Naive B cell (primary cell): ENCODE measurements at regions not wholly inside any gene's neighbourhood (a gene's known extent, or its start where the extent isn't known, plus 50 kb on each side); places are given as distances from the start of the nearest gene placed in this dataset.

Experiments
- ATAC-seq, 2 donors: fragments of 150-1000 bp; cut with Tn5 transposase; 2 replicates each; pipeline ENCODE4 v1.10.0; 2021; ENCODE audit warnings: low read depth in 2 of 2, mild to moderate bottlenecking in 2 of 2, moderate library complexity in 2 of 2
- DNase-seq: peaks from one replicate; pipeline ENCODE4 v3.0.0; 2022
- H3K27ac Mint-ChIP-seq, 6 donors: one replicate each; pipeline ENCODE4 v1.8.0; 2020 to 2022; ENCODE audit warnings: mild to moderate bottlenecking in 6 of 6, mixed read lengths in 6 of 6, moderate library complexity in 5 of 6, inconsistent platforms in 2 of 6
- H3K27me3 Mint-ChIP-seq, 3 donors: one replicate each; pipeline ENCODE4 v1.8.0; 2021 to 2022; ENCODE audit warnings: mixed read lengths in 3 of 3, mild to moderate bottlenecking in 1 of 3
- H3K36me3 Mint-ChIP-seq, 2 donors: one replicate each; pipeline ENCODE4 v1.8.0; 2020 to 2022; ENCODE audit warnings: mixed read lengths in 2 of 2, inconsistent platforms in 1 of 2, mild to moderate bottlenecking in 1 of 2
- H3K4me1 Mint-ChIP-seq, 3 donors: one replicate each; pipeline ENCODE4 v1.8.0; 2020 to 2022; ENCODE audit warnings: mixed read lengths in 3 of 3, inconsistent platforms in 1 of 3, mild to moderate bottlenecking in 1 of 3, moderate library complexity in 1 of 3
- H3K4me3 Mint-ChIP-seq, 8 donors: one replicate each; pipeline ENCODE4 v1.8.0; 2020 to 2022; ENCODE audit warnings: mild to moderate bottlenecking in 8 of 8, mixed read lengths in 8 of 8, moderate library complexity in 8 of 8, inconsistent platforms in 2 of 8
- H3K9me3 Mint-ChIP-seq, 7 donors: one replicate each; pipeline ENCODE4 v1.8.0; 2020 to 2022; ENCODE audit warnings: mixed read lengths in 7 of 7, mild to moderate bottlenecking in 5 of 7, inconsistent platforms in 2 of 7, moderate library complexity in 1 of 7

DNA sequence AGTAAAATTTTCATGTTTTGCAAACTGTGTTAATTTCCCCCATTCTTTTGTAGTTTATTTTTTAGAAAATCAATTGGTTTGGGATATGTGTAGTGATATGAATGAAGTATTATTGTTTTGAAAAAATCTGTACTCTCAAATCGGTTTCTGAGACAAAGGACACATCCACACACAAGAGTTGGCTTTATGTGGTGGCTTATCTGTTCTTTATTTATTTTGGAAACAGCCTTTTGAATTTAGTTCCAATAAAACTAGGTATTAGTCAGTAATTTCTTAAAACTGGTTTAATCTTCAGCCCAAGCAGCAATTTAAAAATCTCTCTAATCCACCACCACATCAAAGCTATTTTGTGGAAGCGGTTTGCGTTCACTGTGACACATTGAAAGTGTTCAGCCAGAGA lies 741.5 kb upstream of the GRM7 start:
- Mint-ChIP-seq H3K27me3 (no peaks in the 10 kb centered on the region), H3K4me3 (no peak overlapping the region), H3K27ac (no peak overlapping the region), H3K36me3 (no peaks in the 10 kb centered on the region), H3K4me1 (no peaks in the 10 kb centered on the region), H3K9me3 (peaks cover 0 to 2% (median 0%) of the 10 kb centered on the region in 7 donors)
- ATAC-seq (no peak), DNase-seq (no peak)

DNA sequence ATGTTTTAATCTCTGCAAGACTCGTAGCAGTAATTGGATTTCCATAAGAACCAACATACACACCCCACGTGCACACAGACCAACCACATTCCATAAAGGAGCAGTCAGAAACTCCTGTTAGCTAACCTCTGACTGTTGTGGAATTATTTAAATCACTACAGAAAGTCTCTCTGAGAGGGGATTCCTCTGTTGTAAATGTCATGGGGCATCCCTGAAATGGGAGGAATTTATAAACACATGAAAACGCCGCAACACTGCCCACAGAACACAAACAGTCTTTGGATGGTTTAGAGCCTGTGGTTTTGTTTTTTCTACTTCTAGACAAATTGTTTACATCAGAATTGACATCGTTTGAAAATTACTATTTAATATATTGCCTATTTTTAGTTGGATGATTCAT lies 740.1 kb upstream of the GRM7 start:
- Mint-ChIP-seq H3K4me1 (no peaks in the 10 kb centered on the region), H3K9me3 (peaks cover 0 to 3% (median 0%) of the 10 kb centered on the region in 7 donors), H3K36me3 (no peaks in the 10 kb centered on the region), H3K4me3 (no peak overlapping the region), H3K27ac (no peak overlapping the region), H3K27me3 (no peaks in the 10 kb centered on the region)
- ATAC-seq = no peak
- no peak for DNase-seq

DNA sequence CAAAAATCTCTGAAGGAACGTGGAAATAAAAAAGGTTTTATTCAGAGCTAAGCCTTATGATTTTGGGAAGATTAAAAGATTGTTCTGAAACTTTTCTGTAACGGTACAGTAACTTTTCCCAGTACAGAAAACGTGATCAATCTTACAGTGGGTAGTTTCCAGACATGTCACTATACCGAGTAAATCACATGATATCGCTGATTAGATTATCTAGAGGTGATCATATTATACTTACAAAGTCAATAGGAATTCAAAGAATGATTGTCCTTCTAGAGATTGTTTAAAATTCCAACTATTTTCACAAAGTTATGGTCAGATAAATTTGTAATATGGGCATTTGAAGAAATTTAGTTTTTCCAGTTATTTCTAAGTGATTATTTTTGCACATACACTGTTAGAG lies 736.0 kb upstream of the GRM7 start:
- H3K9me3 Mint-ChIP-seq = peaks cover 0 to 25% (median 3%) of the 10 kb centered on the region in 7 donors
- no peaks in the 10 kb centered on the region for H3K36me3 Mint-ChIP-seq

DNA sequence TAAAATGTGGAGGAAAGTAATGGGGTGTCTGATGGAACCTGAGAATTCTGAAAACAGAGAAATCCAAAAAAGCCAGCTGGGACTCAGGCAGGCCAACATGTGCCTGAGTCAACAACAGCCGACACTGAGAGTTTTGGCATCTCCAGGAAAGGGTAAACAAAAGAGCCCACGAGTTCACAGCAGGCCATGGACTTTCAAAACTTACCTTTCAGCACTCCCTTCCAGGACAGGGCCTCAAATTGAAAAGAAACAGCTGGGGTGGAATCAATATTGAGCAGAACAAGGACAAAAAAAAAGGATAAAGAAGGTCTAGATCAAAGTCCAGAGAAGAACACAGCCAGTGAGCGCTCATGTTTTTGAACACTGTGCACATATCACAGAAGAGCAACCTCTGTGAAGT lies 735.4 kb upstream of the GRM7 start:
- no peak overlapping the region for H3K27ac Mint-ChIP-seq
- H3K9me3 Mint-ChIP-seq = peaks cover 0 to 25% (median 7%) of the 10 kb centered on the region in 7 donors
- no peaks in the 10 kb centered on the region for H3K36me3 Mint-ChIP-seq
- H3K4me3 Mint-ChIP-seq = no peak overlapping the region
- no peak for DNase-seq
- ATAC-seq = no peak
- no peaks in the 10 kb centered on the region for H3K4me1 Mint-ChIP-seq
- no peaks in the 10 kb centered on the region for H3K27me3 Mint-ChIP-seq

More for the DNA sequence above, 736.0 kb upstream of the GRM7 start:
- H3K27ac Mint-ChIP-seq = no peak overlapping the region
- ATAC-seq (no peak), DNase-seq (no peak)
- H3K27me3 Mint-ChIP-seq = no peaks in the 10 kb centered on the region
- no peaks in the 10 kb centered on the region for H3K4me1 Mint-ChIP-seq
- H3K4me3 Mint-ChIP-seq = no peak overlapping the region

DNA sequence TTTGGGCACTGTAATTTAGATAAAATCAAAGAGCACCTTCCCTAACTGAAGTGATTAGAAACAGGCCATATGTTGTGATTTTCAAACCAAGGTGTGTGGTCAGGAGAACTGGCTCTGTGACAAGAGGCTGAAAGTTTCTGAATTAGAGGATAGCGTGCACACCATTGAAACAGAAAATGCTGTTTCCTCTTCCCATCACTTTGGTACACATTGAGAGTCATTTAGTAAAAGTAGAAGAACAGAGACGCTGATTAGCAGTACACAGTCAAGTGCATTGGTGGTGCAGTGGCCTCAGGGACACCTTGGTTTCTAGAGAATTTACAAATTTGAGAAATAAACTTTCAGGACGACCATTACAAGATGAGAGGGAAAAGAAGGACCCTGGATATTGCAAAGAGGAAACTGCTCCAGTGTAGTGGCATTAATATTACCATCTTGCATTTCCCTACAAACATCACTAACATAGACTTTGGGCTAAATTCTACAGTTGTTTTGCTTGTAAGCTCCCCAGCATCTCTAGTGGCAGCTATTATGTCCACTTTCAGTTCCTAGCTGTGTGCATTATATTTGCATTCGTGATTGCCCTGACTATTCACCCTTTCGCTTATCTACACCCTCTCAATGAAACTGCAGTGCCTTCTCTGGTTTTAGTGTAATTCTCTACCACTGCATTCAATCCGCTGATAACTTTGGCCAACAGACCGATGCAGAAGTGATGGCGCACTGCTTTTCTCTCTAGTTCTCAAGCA lies 728.1 kb upstream of the GRM7 start:
- Mint-ChIP-seq H3K4me1 (no peaks in the 10 kb centered on the region), H3K36me3 (no peaks in the 10 kb centered on the region), H3K9me3 (peaks cover 0 to 9% (median 3%) of the 10 kb centered on the region in 7 donors), H3K27me3 (no peaks in the 10 kb centered on the region), H3K27ac (no peak overlapping the region), H3K4me3 (no peak overlapping the region)
- ATAC-seq (no peak), DNase-seq (no peak)

DNA sequence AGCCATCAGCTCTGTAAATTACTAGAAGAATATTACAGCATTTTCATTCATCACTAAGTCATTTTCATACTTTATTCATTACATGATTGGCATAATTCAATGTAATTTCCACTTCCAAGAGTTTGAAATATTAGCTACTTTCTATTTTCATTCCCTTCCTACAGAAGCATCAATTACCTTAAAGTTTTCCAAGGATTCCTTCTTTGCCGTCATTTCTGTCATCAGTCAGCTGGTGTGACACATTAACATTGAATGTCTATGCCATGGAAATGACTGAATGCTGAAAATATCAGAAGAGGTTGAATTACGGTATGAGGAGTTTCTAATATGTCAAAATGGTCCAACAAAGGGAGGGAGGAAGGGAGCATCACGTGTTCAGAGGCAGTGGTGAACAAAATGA lies 718.2 kb upstream of the GRM7 start:
- no peaks in the 10 kb centered on the region for H3K36me3 Mint-ChIP-seq
- H3K9me3 Mint-ChIP-seq = peaks cover 0 to 6% (median 0%) of the 10 kb centered on the region in 7 donors
- DNase-seq (no peak), ATAC-seq (no peak)
- H3K27me3 Mint-ChIP-seq = no peaks in the 10 kb centered on the region
- no peak overlapping the region for H3K4me3 Mint-ChIP-seq
- H3K27ac Mint-ChIP-seq = no peak overlapping the region
- no peaks in the 10 kb centered on the region for H3K4me1 Mint-ChIP-seq

DNA sequence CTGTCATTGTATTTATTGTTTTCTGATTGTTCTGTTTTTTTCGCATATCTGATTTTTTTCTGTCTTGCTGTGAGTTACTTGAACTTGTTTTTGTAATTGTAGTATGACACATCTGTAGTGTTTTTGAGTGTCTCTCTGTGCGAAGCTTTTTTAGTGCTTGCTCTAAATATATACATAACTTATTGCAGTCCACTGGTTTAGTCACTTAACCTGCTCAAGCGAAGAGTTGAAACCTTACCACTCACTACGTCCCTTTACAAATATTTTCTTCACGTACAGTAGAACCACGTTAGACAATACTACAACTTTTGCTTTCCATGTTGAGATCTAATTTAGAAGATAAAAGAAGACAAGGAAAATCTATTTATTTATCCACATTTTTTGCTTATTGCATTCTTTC lies 713.0 kb upstream of the GRM7 start:
- H3K36me3 Mint-ChIP-seq = no peaks in the 10 kb centered on the region
- H3K4me1 Mint-ChIP-seq = no peaks in the 10 kb centered on the region
- H3K4me3 Mint-ChIP-seq = no peak overlapping the region
- no peak overlapping the region for H3K27ac Mint-ChIP-seq
- no peaks in the 10 kb centered on the region for H3K27me3 Mint-ChIP-seq
- no peak for ATAC-seq
- peaks cover 0 to 10% (median 2%) of the 10 kb centered on the region in 7 donors for H3K9me3 Mint-ChIP-seq
- DNase-seq = no peak

DNA sequence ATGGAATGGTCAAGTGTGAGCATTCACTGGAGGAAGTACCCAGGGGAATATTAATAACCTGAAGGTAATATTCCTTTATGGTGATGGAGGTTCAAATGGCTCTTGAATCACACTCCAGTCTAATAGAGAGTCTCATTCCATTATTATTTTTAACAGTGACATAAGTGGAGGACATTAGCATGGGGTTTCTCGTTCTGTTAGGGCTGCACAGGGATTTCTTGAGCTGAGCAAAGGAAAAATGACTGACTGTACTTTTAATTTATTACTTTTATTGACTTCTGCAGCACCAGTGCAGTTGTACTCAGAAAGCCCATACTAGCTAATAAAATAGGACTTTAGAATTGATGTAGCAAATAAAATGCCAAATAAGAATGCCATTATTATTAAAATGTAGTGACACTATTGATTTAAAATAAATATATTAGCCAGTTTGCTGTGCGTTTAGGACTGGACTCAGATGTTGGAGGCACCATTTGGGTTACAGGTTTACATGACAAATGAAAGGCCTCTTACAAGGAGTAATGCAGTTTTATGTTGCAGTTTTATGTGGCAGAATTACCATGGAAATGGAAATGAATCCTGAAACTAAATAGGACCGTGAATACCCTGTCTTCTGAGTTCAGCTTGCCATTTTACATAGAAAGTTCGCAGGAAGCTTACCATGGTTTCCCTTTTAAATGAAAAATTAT lies 705.1 kb upstream of the GRM7 start:
- Mint-ChIP-seq H3K36me3 (no peaks in the 10 kb centered on the region), H3K4me1 (no peaks in the 10 kb centered on the region), H3K27me3 (no peaks in the 10 kb centered on the region), H3K27ac (no peak overlapping the region), H3K4me3 (no peak overlapping the region), H3K9me3 (no peaks in the 10 kb centered on the region)
- DNase-seq = no peak
- ATAC-seq = no peak

DNA sequence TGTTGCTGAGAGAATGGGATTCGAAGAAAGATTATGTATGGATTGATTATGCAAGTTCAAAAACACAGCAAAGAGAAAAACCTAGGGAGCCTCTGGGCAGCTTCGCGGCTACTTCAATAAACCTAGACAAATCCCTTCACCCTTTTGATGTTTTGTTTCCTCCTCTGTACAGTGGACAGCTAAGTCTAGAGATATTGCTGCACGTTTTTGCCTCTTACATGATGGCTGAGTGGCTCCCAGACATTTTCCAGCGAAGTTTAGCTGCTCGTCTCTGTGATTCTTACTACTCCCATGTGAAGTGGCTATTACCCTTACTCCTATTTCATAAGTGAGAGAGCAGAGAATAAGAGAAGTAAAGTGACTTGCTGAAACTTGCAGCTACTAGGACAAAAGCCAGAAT lies 695.0 kb upstream of the GRM7 start:
- no peak for DNase-seq
- no peak overlapping the region for H3K4me3 Mint-ChIP-seq
- H3K27me3 Mint-ChIP-seq = no peaks in the 10 kb centered on the region
- H3K36me3 Mint-ChIP-seq = no peaks in the 10 kb centered on the region
- H3K9me3 Mint-ChIP-seq = peaks cover 0 to 2% (median 1%) of the 10 kb centered on the region in 7 donors
- no peak overlapping the region for H3K27ac Mint-ChIP-seq
- H3K4me1 Mint-ChIP-seq = peaks cover 3 to 8% (median 5%) of the 10 kb centered on the region in 3 donors
- ATAC-seq = no peak

DNA sequence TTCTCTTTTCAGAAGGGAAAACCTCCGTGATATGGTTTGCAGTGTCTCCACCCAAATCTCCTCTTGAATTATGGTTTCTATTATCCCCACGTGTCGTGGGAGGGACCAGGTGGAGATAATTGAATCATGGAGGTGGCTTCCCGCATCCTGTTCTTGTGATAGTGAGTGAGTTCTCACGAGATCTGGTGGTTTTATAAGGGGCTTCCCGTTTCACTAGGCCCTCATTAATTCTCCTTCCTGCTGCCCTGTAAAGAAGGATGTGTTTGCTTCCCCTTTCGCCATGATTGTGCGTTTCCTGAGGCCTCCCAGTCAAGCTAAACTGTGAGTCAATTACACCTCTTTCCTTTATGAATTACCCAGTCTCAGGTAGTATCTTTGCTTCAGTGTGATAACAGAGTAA lies 692.7 kb upstream of the GRM7 start:
- Mint-ChIP-seq H3K27ac (peak overlapping the region in 1 of 6 donors; percentile 40), H3K4me3 (no peak overlapping the region), H3K4me1 (peaks cover 3 to 8% (median 5%) of the 10 kb centered on the region in 3 donors), H3K27me3 (no peaks in the 10 kb centered on the region), H3K9me3 (peaks cover 0 to 2% (median 1%) of the 10 kb centered on the region in 7 donors), H3K36me3 (no peaks in the 10 kb centered on the region)
- peak in 1 of 2 donors; percentile 27 for ATAC-seq
- DNase-seq = no peak

DNA sequence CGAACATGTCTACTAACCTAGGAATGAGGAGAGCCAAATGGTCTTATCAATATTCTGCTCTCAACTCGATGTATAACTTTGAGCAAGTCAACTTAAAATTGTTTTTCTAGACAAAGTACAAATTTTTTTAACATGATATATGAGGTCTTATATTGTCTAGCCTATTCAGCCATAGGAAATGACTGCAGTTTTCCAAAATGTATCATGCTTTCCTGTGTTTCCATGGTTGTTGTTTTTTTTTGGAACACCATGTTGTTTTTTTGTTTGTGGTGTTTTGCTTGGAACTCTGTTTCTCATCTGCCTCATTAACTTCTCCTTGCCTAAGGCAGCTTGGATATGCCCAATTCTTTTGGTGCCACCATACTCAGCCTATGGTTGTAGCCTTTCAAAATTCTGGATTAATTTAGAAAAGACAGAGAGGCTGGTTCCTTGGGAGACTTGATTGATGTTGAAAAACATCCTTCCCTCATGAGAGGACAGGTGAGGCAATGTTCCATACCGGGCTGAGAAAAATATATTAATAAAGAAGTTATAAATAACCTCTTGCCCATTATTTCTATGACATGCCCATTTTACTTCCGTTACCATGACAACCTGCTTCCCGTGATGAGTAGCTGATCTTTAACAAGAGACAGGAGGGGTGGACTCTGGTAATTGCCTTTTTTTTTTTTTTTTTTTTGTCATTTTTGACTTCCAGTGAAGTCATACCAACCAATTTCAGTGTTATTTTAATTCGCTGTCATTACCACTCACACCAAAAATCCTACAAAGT lies 687.9 kb upstream of the GRM7 start:
- ATAC-seq = no peak
- DNase-seq = no peak
- peaks cover 3 to 6% (median 5%) of the 10 kb centered on the region in 3 donors for H3K4me1 Mint-ChIP-seq
- no peaks in the 10 kb centered on the region for H3K36me3 Mint-ChIP-seq
- no peak overlapping the region for H3K4me3 Mint-ChIP-seq
- no peaks in the 10 kb centered on the region for H3K27me3 Mint-ChIP-seq
- no peak overlapping the region for H3K27ac Mint-ChIP-seq
- peaks cover 0 to 8% (median 2%) of the 10 kb centered on the region in 7 donors for H3K9me3 Mint-ChIP-seq

DNA sequence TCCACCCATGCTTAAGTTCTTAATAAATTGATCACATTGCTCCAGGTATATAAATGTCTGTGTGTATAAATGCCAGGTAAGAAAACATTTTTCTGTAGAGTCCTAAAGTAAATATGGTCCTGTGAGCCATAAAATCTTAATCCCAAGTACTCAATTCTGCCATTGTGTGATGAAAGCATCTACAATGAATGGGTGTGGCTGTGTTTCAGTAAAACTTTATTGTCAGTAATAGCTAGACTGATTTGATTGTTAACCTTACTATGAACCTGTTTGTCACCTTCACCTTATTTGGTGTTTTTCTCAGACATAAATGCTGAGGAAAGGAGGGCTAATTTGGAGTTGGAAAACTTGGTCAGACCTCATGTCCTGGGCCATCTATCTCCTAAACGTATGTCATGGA lies 683.5 kb upstream of the GRM7 start:
- Mint-ChIP-seq H3K27ac (no peak overlapping the region), H3K27me3 (no peaks in the 10 kb centered on the region), H3K36me3 (no peaks in the 10 kb centered on the region), H3K4me3 (no peak overlapping the region), H3K9me3 (peaks cover 0 to 8% (median 0%) of the 10 kb centered on the region in 7 donors), H3K4me1 (no peaks in the 10 kb centered on the region)
- DNase-seq (no peak), ATAC-seq (no peak)

DNA sequence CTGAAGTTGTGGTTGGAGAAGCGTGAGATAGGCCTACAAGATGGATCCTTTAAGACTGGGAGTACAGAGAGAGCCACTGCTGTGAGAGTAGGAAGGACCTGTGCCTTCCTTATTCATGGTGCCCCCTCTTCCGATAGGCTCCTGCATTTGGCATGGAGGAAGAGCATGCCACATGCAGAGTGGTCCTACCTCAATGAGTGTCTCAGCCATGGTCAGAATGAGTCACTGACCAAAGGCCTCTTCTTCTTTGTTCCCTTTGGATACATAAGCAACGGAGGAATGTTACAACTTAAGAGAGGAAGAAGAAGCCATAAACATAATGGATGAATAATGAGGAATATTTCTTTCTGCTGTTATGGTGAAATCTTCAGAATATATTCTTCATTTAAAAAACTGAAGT lies 681.2 kb upstream of the GRM7 start:
- ATAC-seq (no peak), DNase-seq (no peak)
- H3K9me3 Mint-ChIP-seq = peaks cover 0 to 8% (median 0%) of the 10 kb centered on the region in 7 donors
- no peak overlapping the region for H3K27ac Mint-ChIP-seq
- no peak overlapping the region for H3K4me3 Mint-ChIP-seq
- H3K36me3 Mint-ChIP-seq = no peaks in the 10 kb centered on the region
- no peaks in the 10 kb centered on the region for H3K27me3 Mint-ChIP-seq
- H3K4me1 Mint-ChIP-seq = no peaks in the 10 kb centered on the region

DNA sequence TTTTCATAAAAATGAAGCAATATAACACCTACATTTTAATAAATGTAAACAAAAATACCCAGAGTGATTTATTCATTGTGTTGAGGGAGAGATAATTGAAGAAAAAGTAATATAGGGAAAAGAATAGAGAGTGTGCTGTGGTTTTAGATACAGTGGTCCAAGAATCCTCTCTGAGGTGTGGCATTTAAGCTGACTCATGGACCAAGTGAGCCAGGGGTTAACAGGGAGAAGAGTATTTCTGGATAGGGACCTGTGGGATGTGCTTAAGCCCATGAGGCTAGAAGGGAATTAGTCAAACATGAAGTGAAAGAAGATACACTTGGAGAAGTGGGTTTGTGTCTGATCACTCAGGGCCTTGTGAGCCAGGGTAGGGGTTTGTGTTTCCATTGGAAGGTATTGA lies 680.7 kb upstream of the GRM7 start:
- Mint-ChIP-seq H3K36me3 (no peaks in the 10 kb centered on the region), H3K4me3 (no peak overlapping the region), H3K4me1 (no peaks in the 10 kb centered on the region), H3K27me3 (no peaks in the 10 kb centered on the region), H3K27ac (no peak overlapping the region), H3K9me3 (peaks cover 0 to 6% (median 0%) of the 10 kb centered on the region in 7 donors)
- ATAC-seq (no peak), DNase-seq (no peak)
